ENCODE measurements at regions not wholly inside any gene's neighbourhood (a gene's known extent, or its start where the extent isn't known, plus 50 kb on each side); places are given as distances from the start of the nearest gene placed in this dataset.

GRCh38 chrX:14448406-14448805 is 80.9 kb upstream of the GLRA2 start:
- no peak for TF ChIP-seq ARID4A (CRISPR knock-in tag; IDR thresholded peaks at IDR 0.05; ENCODE audit: borderline replicate concordance)
- TF ChIP-seq ZSCAN29 (CRISPR knock-in tag; conservative IDR thresholded peaks at IDR 0.05): no peak
- TF ChIP-seq, protein P1, sequence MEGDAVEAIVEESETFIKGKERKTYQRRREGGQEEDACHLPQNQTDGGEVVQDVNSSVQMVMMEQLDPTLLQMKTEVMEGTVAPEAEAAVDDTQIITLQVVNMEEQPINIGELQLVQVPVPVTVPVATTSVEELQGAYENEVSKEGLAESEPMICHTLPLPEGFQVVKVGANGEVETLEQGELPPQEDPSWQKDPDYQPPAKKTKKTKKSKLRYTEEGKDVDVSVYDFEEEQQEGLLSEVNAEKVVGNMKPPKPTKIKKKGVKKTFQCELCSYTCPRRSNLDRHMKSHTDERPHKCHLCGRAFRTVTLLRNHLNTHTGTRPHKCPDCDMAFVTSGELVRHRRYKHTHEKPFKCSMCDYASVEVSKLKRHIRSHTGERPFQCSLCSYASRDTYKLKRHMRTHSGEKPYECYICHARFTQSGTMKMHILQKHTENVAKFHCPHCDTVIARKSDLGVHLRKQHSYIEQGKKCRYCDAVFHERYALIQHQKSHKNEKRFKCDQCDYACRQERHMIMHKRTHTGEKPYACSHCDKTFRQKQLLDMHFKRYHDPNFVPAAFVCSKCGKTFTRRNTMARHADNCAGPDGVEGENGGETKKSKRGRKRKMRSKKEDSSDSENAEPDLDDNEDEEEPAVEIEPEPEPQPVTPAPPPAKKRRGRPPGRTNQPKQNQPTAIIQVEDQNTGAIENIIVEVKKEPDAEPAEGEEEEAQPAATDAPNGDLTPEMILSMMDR (CRISPR knock-in tag; IDR thresholded peaks at IDR 0.05): no peak
- TF ChIP-seq ZNF230 (CRISPR knock-in tag; IDR thresholded peaks at IDR 0.05): no peak
- no peak for TF ChIP-seq FOXA1 (IDR thresholded peaks at IDR 0.05)
- no peak for TF ChIP-seq FOXA1 (CRISPR knock-in tag; IDR thresholded peaks at IDR 0.05)
